IPS-15b (cell line): ENCODE measurements at regions not wholly inside any gene's neighbourhood (a gene's known extent, or its start where the extent isn't known, plus 50 kb on each side); places are given as distances from the start of the nearest gene placed in this dataset.

Experiments used
- H3K27me3 ChIP-seq: one replicate; pipeline ENCODE4 v1.6.1; 2013; ENCODE audit warnings: low read length; ENCODE audit not compliant: control insufficient read depth, insufficient read depth
- H3K36me3 ChIP-seq: one replicate; pipeline ENCODE4 v1.6.1; 2013; ENCODE audit warnings: low read length; ENCODE audit not compliant: control insufficient read depth, insufficient read depth
- H3K4me1 ChIP-seq: one replicate; pipeline ENCODE4 v1.6.1; 2013; ENCODE audit warnings: mild to moderate bottlenecking, low read length; ENCODE audit not compliant: control insufficient read depth, insufficient read depth
- H3K4me3 ChIP-seq: one replicate; pipeline ENCODE4 v1.5.1; 2013; ENCODE audit warnings: low read depth, low read length
- H3K9ac ChIP-seq: one replicate; pipeline ENCODE4 v1.6.1; 2013; ENCODE audit warnings: low read depth, mild to moderate bottlenecking, low read length
- H3K9me3 ChIP-seq: one replicate; pipeline ENCODE4 v1.6.1; 2013; ENCODE audit warnings: mild to moderate bottlenecking, low read length; ENCODE audit not compliant: control insufficient read depth, insufficient read depth

GRCh38 chr16:73304008-73304774, 256.3 kb upstream of the ZFHX3 start:
- no peaks in the 10 kb centered on the region for H3K27me3 ChIP-seq
- H3K4me3 ChIP-seq: no peak overlapping the region
- no peaks in the 10 kb centered on the region for H3K4me1 ChIP-seq
- no peaks in the 10 kb centered on the region for H3K9me3 ChIP-seq
- no peaks in the 10 kb centered on the region for H3K36me3 ChIP-seq
- H3K9ac ChIP-seq: no peak overlapping the region

- H3K9me3 ChIP-seq: no peaks in the 10 kb centered on the region
- H3K4me1 ChIP-seq: no peaks in the 10 kb centered on the region
- no peaks in the 10 kb centered on the region for H3K27me3 ChIP-seq
- no peak overlapping the region for H3K4me3 ChIP-seq
- no peaks in the 10 kb centered on the region for H3K36me3 ChIP-seq
- no peak overlapping the region for H3K9ac ChIP-seq
Observed at GRCh38 chr16:73302942-73303341, 255.0 kb upstream of the ZFHX3 start.

- Histone ChIP-seq H3K27me3 (no peaks in the 10 kb centered on the region), H3K9ac (no peak overlapping the region), H3K4me3 (no peak overlapping the region), H3K4me1 (no peaks in the 10 kb centered on the region), H3K36me3 (no peaks in the 10 kb centered on the region), H3K9me3 (no peaks in the 10 kb centered on the region)
Observed at GRCh38 chr16:73301984-73302383, 254.1 kb upstream of the ZFHX3 start.

- no peaks in the 10 kb centered on the region for H3K36me3 ChIP-seq
- no peaks in the 10 kb centered on the region for H3K4me1 ChIP-seq
- H3K27me3 ChIP-seq: no peaks in the 10 kb centered on the region
- no peak overlapping the region for H3K9ac ChIP-seq
- no peaks in the 10 kb centered on the region for H3K9me3 ChIP-seq
- no peak overlapping the region for H3K4me3 ChIP-seq
Observed at GRCh38 chr16:73299346-73299745, 251.4 kb upstream of the ZFHX3 start.

- Histone ChIP-seq H3K27me3 (no peaks in the 10 kb centered on the region), H3K4me3 (no peak overlapping the region), H3K36me3 (no peaks in the 10 kb centered on the region), H3K4me1 (no peaks in the 10 kb centered on the region), H3K9ac (no peak overlapping the region), H3K9me3 (no peaks in the 10 kb centered on the region)
Observed at GRCh38 chr16:73298562-73298961, 250.6 kb upstream of the ZFHX3 start.

GRCh38 chr16:73290258-73290657, 242.3 kb upstream of the ZFHX3 start:
- H3K36me3 ChIP-seq: peaks cover 5% of the 10 kb centered on the region
- H3K9ac ChIP-seq: no peak overlapping the region
- no peaks in the 10 kb centered on the region for H3K9me3 ChIP-seq
- H3K4me3 ChIP-seq: no peak overlapping the region
- no peaks in the 10 kb centered on the region for H3K4me1 ChIP-seq
- H3K27me3 ChIP-seq: no peaks in the 10 kb centered on the region

- Histone ChIP-seq H3K4me3 (no peak overlapping the region), H3K9me3 (no peaks in the 10 kb centered on the region), H3K27me3 (no peaks in the 10 kb centered on the region), H3K9ac (no peak overlapping the region), H3K36me3 (peaks cover 5% of the 10 kb centered on the region), H3K4me1 (no peaks in the 10 kb centered on the region)
Observed at GRCh38 chr16:73289232-73289631, 241.3 kb upstream of the ZFHX3 start.

GRCh38 chr16:73288520-73288919, 240.6 kb upstream of the ZFHX3 start:
- no peaks in the 10 kb centered on the region for H3K27me3 ChIP-seq
- H3K9ac ChIP-seq: no peak overlapping the region
- H3K9me3 ChIP-seq: no peaks in the 10 kb centered on the region
- no peak overlapping the region for H3K4me3 ChIP-seq
- peaks cover 5% of the 10 kb centered on the region for H3K36me3 ChIP-seq
- H3K4me1 ChIP-seq: no peaks in the 10 kb centered on the region

- Histone ChIP-seq H3K27me3 (no peaks in the 10 kb centered on the region), H3K9me3 (no peaks in the 10 kb centered on the region), H3K4me1 (no peaks in the 10 kb centered on the region), H3K9ac (no peak overlapping the region), H3K4me3 (no peak overlapping the region), H3K36me3 (peaks cover 5% of the 10 kb centered on the region)
Observed at GRCh38 chr16:73287859-73288405, 240.0 kb upstream of the ZFHX3 start.

GRCh38 chr16:73286346-73287267, 238.7 kb upstream of the ZFHX3 start:
- H3K36me3 ChIP-seq: peaks cover 5% of the 10 kb centered on the region
- H3K27me3 ChIP-seq: no peaks in the 10 kb centered on the region
- H3K4me1 ChIP-seq: no peaks in the 10 kb centered on the region
- H3K9ac ChIP-seq: no peak overlapping the region
- H3K4me3 ChIP-seq: no peak overlapping the region
- H3K9me3 ChIP-seq: no peaks in the 10 kb centered on the region

GRCh38 chr16:73285436-73286201, 237.7 kb upstream of the ZFHX3 start:
- peaks cover 5% of the 10 kb centered on the region for H3K36me3 ChIP-seq
- H3K9me3 ChIP-seq: no peaks in the 10 kb centered on the region
- H3K27me3 ChIP-seq: no peaks in the 10 kb centered on the region
- H3K9ac ChIP-seq: no peak overlapping the region
- no peaks in the 10 kb centered on the region for H3K4me1 ChIP-seq
- H3K4me3 ChIP-seq: no peak overlapping the region
